IMR-90 (cell line): ENCODE measurements at regions not wholly inside any gene's neighbourhood (a gene's known extent, or its start where the extent isn't known, plus 50 kb on each side); places are given as distances from the start of the nearest gene placed in this dataset.

Experiments
- ATAC-seq: fragments of 200-7000 bp; cut with Tn5 transposase; 2 replicates; pipeline ENCODE4 v1.9.1; 2020; ENCODE audit warnings: low read depth, mild to moderate bottlenecking, moderate library complexity
- BruUV-seq: library from RNA; stranded (reverse); fragments of 400-500 nt; replicated peaks from 2 replicates; lab custom pipeline; 2021; lab: Mats Ljungman, UMichigan
- CTCF ChIA-PET: fragments of 300-600 bp; formaldehyde crosslinking; extraction: SDS; loops from one replicate; lab custom pipeline; 2021; ENCODE audit warnings: antibody characterized with exemption; lab: Yijun Ruan, JAX
- POLR2A ChIA-PET: fragments of 300-600 bp; sonication (Branson Sonifier 250); formaldehyde crosslinking; loops from one replicate; lab custom pipeline; 2022; ENCODE audit warnings: antibody characterized with exemption; ENCODE audit not compliant: unreplicated experiment; lab: Charles Lee
- DNase-seq: peaks from one replicate; pipeline ENCODE4 v3.0.0; 2013
- H2AFZ ChIP-seq: replicated peaks from 2 replicates; pipeline ENCODE3; 2013; ENCODE audit warnings: low read length, mild to moderate bottlenecking; ENCODE audit not compliant: poor library complexity
- H2AK5ac ChIP-seq: 2 replicates; pipeline ENCODE4 v1.6.1; 2013; ENCODE audit warnings: low read depth, low read length, inconsistent platforms
- H2AK9ac ChIP-seq: replicated peaks from 2 replicates; pipeline ENCODE3; 2013; ENCODE audit warnings: mild to moderate bottlenecking, low read depth, low read length, moderate library complexity; ENCODE audit not compliant: poor library complexity
- H2BK120ac ChIP-seq: 2 replicates; pipeline ENCODE4 v1.6.1; 2013; ENCODE audit warnings: low read depth, low read length, inconsistent platforms
- H2BK15ac ChIP-seq: 3 replicates; pipeline ENCODE4 v1.6.1; 2013; ENCODE audit warnings: low read depth, low read length, inconsistent platforms
- H2BK20ac ChIP-seq: 2 replicates; pipeline ENCODE4 v1.6.1; 2013; ENCODE audit warnings: low read depth, mild to moderate bottlenecking, inconsistent platforms, low read length, moderate library complexity
- H2BK5ac ChIP-seq: 2 replicates; pipeline ENCODE4 v1.6.1; 2013; ENCODE audit warnings: mild to moderate bottlenecking, low read depth, low read length, inconsistent platforms; ENCODE audit not compliant: poor library complexity, severe bottlenecking
- H3K14ac ChIP-seq: replicated peaks from 2 replicates; pipeline ENCODE4 v1.6.1; 2013; ENCODE audit warnings: low read depth, low read length, inconsistent platforms
- H3K18ac ChIP-seq: 2 replicates; pipeline ENCODE4 v1.6.1; 2013; ENCODE audit warnings: low read depth, low read length, control low read depth
- H3K23ac ChIP-seq: 2 replicates; pipeline ENCODE4 v1.6.1; 2013; ENCODE audit warnings: low read depth, low read length, inconsistent platforms
- H3K27ac ChIP-seq: 2 replicates; pipeline ENCODE4 v1.5.1; 2013; ENCODE audit warnings: mild to moderate bottlenecking, control low read depth, low read length; ENCODE audit not compliant: insufficient read depth
- H3K27me3 ChIP-seq: 2 replicates; pipeline ENCODE4 v1.6.1; 2013; ENCODE audit warnings: low read length; ENCODE audit not compliant: control insufficient read depth, insufficient read depth
- H3K36me3 ChIP-seq: 2 replicates; pipeline ENCODE4 v1.6.1; 2013; ENCODE audit warnings: low read length, mixed read lengths; ENCODE audit not compliant: control insufficient read depth, insufficient read depth
- H3K4ac ChIP-seq: 2 replicates; pipeline ENCODE4 v1.6.1; 2013; ENCODE audit warnings: low read depth, low read length, inconsistent platforms
- H3K4me1 ChIP-seq: 2 replicates; pipeline ENCODE4 v1.6.1; 2013; ENCODE audit warnings: low read length, mixed read lengths; ENCODE audit not compliant: control insufficient read depth, insufficient read depth
- H3K4me2 ChIP-seq: 2 replicates; pipeline ENCODE4 v1.6.1; 2013; ENCODE audit warnings: low read depth, mild to moderate bottlenecking, control low read depth, low read length, moderate library complexity
- H3K4me3 ChIP-seq: 2 replicates; pipeline ENCODE4 v1.5.1; 2013; ENCODE audit warnings: low read depth, mild to moderate bottlenecking, control low read depth, low read length, moderate library complexity; ENCODE audit not compliant: insufficient read depth
- H3K56ac ChIP-seq: 2 replicates; pipeline ENCODE4 v1.6.1; 2013; ENCODE audit warnings: low read length, inconsistent platforms; ENCODE audit not compliant: insufficient read depth; ENCODE audit errors: extremely low read depth
- H3K79me1 ChIP-seq, 2 experiments: 2 replicates each; pipeline ENCODE4 v1.6.1; 2013; ENCODE audit warnings: low read length in 2 of 2, inconsistent platforms in 1 of 2, low read depth in 1 of 2
- H3K9ac ChIP-seq: 2 replicates; pipeline ENCODE4 v1.6.1; 2013; ENCODE audit warnings: low read depth, low read length, control low read depth
- H3K9me1 ChIP-seq: 2 replicates; pipeline ENCODE4 v1.6.1; 2013; ENCODE audit warnings: low read length, inconsistent platforms; ENCODE audit not compliant: insufficient read depth
- H3K9me3 ChIP-seq: 2 replicates; pipeline ENCODE4 v1.6.1; 2013; ENCODE audit warnings: low read length; ENCODE audit not compliant: control insufficient read depth, insufficient read depth
- H4K20me1 ChIP-seq: 2 replicates; pipeline ENCODE4 v1.6.1; 2013; ENCODE audit warnings: low read length, inconsistent platforms; ENCODE audit not compliant: insufficient read depth
- H4K5ac ChIP-seq: 2 replicates; pipeline ENCODE4 v1.6.1; 2013; ENCODE audit warnings: mild to moderate bottlenecking, low read depth, low read length, control low read depth
- H4K8ac ChIP-seq, 2 experiments: 2 replicates each; pipeline ENCODE4 v1.6.1; 2013; ENCODE audit warnings: low read depth in 2 of 2, low read length in 2 of 2, control low read depth in 1 of 2, inconsistent platforms in 1 of 2
- H4K91ac ChIP-seq: 2 replicates; pipeline ENCODE4 v1.6.1; 2013; ENCODE audit warnings: low read depth, low read length, inconsistent platforms; ENCODE audit not compliant: insufficient read depth
- BHLHE40 ChIP-seq: fragments of 150-350 bp; IDR thresholded peaks from 2 replicates; pipeline ENCODE4 v1.6.1; 2016; ENCODE audit warnings: mild to moderate bottlenecking, low read depth, low read length
- CEBPB ChIP-seq: IDR thresholded peaks from 2 replicates; pipeline ENCODE4 v1.6.1; 2012; ENCODE audit warnings: low read depth, low read length, improper control_type of control experiment
- CHD1 ChIP-seq: IDR thresholded peaks from 2 replicates; pipeline ENCODE4 v1.6.1; 2012; ENCODE audit warnings: low read depth, low read length, improper control_type of control experiment
- CTCF ChIP-seq: conservative IDR thresholded peaks from 2 replicates; pipeline ENCODE4 v1.5.1; 2012; ENCODE audit warnings: mild to moderate bottlenecking, low read depth, low read length, improper control_type of control experiment
- ELK1 ChIP-seq: fragments of 150-350 bp; IDR thresholded peaks from 2 replicates; pipeline ENCODE4 v1.6.1; 2016; ENCODE audit warnings: low read depth, mild to moderate bottlenecking, low read length, moderate library complexity, borderline replicate concordance
- FOS ChIP-seq: fragments of 150-350 bp; IDR thresholded peaks from 2 replicates; pipeline ENCODE4 v1.6.1; 2016; ENCODE audit warnings: low read depth, low read length
- MAFK ChIP-seq: IDR thresholded peaks from 2 replicates; pipeline ENCODE4 v1.6.1; 2012; ENCODE audit warnings: low read depth, low read length, improper control_type of control experiment
- MAZ ChIP-seq: IDR thresholded peaks from 2 replicates; pipeline ENCODE4 v1.6.1; 2012; ENCODE audit warnings: low read depth, mild to moderate bottlenecking, low read length, improper control_type of control experiment, moderate library complexity, borderline replicate concordance
- MXI1 ChIP-seq: IDR thresholded peaks from 2 replicates; pipeline ENCODE4 v1.6.1; 2012; ENCODE audit warnings: low read depth, mild to moderate bottlenecking, low read length, moderate library complexity, borderline replicate concordance
- NFE2L2 ChIP-seq: fragments of 150-350 bp; IDR thresholded peaks from 2 replicates; pipeline ENCODE4 v1.6.1; 2016; ENCODE audit warnings: low read depth, mild to moderate bottlenecking, low read length
- POLR2A ChIP-seq: IDR thresholded peaks from 2 replicates; pipeline ENCODE4 v1.6.1; 2012; ENCODE audit warnings: mild to moderate bottlenecking, low read depth, low read length
- RAD21 ChIP-seq: IDR thresholded peaks from 2 replicates; pipeline ENCODE4 v1.6.1; 2012; ENCODE audit warnings: low read length, improper control_type of control experiment
- RCOR1 ChIP-seq: IDR thresholded peaks from 2 replicates; pipeline ENCODE4 v1.6.1; 2012; ENCODE audit warnings: mild to moderate bottlenecking, low read length, improper control_type of control experiment; ENCODE audit not compliant: insufficient replicate concordance
- RFX5 ChIP-seq: IDR thresholded peaks from 2 replicates; pipeline ENCODE4 v1.8.0; 2012; ENCODE audit warnings: low read depth, mild to moderate bottlenecking, low read length, moderate library complexity
- SMC3 ChIP-seq: fragments of 150-350 bp; IDR thresholded peaks from 2 replicates; pipeline ENCODE4 v1.6.1; 2016; ENCODE audit warnings: low read depth, mild to moderate bottlenecking, antibody characterized with exemption, low read length, moderate library complexity
- WGBS, 2 experiments: methylation state at CpG; one replicate each; pipeline versions ENCODE4 v1.1.5 to v1.1.7; 2013; ENCODE audit warnings: missing lambda C conversion rate in 2 of 2; ENCODE audit not compliant: insufficient read length in 1 of 2; ENCODE audit errors: extremely low coverage in 2 of 2; 5-methylcytosine and 5-hydroxymethylcytosine counted together
- dilution Hi-C: fragments of 300-500 bp; cut with HindIII; formaldehyde crosslinking; loops from one replicate; pipeline ENCODE4 v1.14.3; 2018; ENCODE audit warnings: low sequenced_read_pairs; ENCODE audit not compliant: unreplicated experiment
- in situ Hi-C: fragments of 300-500 bp; cut with MboI; formaldehyde crosslinking; loops from 3 replicates; pipeline ENCODE4 v1.14.3; 2019; ENCODE audit warnings: low sequenced_read_pairs, inconsistent platforms, mixed read lengths
- intact Hi-C: fragments of 100-400 bp; cut with micrococcal nuclease; formaldehyde crosslinking; loops from 2 replicates; pipeline ENCODE4 v1.10.0; 2022
- TF ChIP-seq, protein P1 (sequence below): fragments of 150-350 bp; IDR thresholded peaks from 2 replicates; pipeline ENCODE4 v1.6.1; 2017; ENCODE audit warnings: mild to moderate bottlenecking, antibody characterized with exemption, low read length, low read depth

GRCh38 chr14:95394297-95395097 is 74.8 kb upstream of the CLMN start:
- no peak overlapping the region for H3K18ac ChIP-seq
- no peak overlapping the region for H4K5ac ChIP-seq
- ATAC-seq: no peak
- no peak overlapping the region for H3K9ac ChIP-seq
- dilution Hi-C loops: no loop called here
- no peak overlapping the region for H2BK15ac ChIP-seq
- no peak overlapping the region for H3K4me2 ChIP-seq
- no peak overlapping the region for H3K4me3 ChIP-seq
- no peak overlapping the region for H4K8ac ChIP-seq
- peaks cover 2% of the 10 kb centered on the region; the same call in 1 of the 2 replicates for H3K27me3 ChIP-seq
- H3K14ac ChIP-seq: no peak overlapping the region
- no peaks in the 10 kb centered on the region for H3K9me1 ChIP-seq
- no peak overlapping the region for H3K27ac ChIP-seq
- H3K79me1 ChIP-seq: no peaks in the 10 kb centered on the region
- H3K36me3 ChIP-seq: no peaks in the 10 kb centered on the region
- H2BK120ac ChIP-seq: no peak overlapping the region
- no peak overlapping the region for H3K56ac ChIP-seq
- no CpG with 5 or more reads among the region's 3 CpGs for whole genome bisulfite sequencing, 2 experiments
- no peaks in the 10 kb centered on the region for H4K20me1 ChIP-seq
- in situ Hi-C loops: no loop called here
- peak overlapping the region; percentile 39 for H2BK5ac ChIP-seq
- POLR2A ChIA-PET: no interaction called here
- H3K23ac ChIP-seq: no peak overlapping the region
- intact Hi-C loops: no loop called here
- no peak for DNase-seq
- no peak overlapping the region for H2AK9ac ChIP-seq
- no TSS peak for BruUV-seq
- H2AFZ ChIP-seq: no peak overlapping the region
- H3K9me3 ChIP-seq: no peaks in the 10 kb centered on the region
- no peak overlapping the region for H3K4ac ChIP-seq
- no peak for TF ChIP-seq MXI1
- no peak for TF ChIP-seq NFE2L2
- TF ChIP-seq RCOR1: no peak
- no peak for TF ChIP-seq RAD21
- no peak for TF ChIP-seq CEBPB
- TF ChIP-seq RFX5: no peak
- TF ChIP-seq SMC3: no peak
- no peak for TF ChIP-seq MAZ
- TF ChIP-seq MAFK: no peak
- no peak for TF ChIP-seq FOS
- no peak for TF ChIP-seq POLR2A
- no peak for TF ChIP-seq CTCF
- no peak for TF ChIP-seq BHLHE40
- TF ChIP-seq, protein P1, sequence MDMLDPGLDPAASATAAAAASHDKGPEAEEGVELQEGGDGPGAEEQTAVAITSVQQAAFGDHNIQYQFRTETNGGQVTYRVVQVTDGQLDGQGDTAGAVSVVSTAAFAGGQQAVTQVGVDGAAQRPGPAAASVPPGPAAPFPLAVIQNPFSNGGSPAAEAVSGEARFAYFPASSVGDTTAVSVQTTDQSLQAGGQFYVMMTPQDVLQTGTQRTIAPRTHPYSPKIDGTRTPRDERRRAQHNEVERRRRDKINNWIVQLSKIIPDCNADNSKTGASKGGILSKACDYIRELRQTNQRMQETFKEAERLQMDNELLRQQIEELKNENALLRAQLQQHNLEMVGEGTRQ: no peak
- no peak for TF ChIP-seq ELK1
- no peak for TF ChIP-seq CHD1
- no peak overlapping the region for H4K91ac ChIP-seq
- CTCF ChIA-PET: no interaction called here
- no peak overlapping the region for H2AK5ac ChIP-seq
- no peaks in the 10 kb centered on the region for H3K4me1 ChIP-seq
- no peak overlapping the region for H2BK20ac ChIP-seq
